ENCODE measurements at regions not wholly inside any gene's neighbourhood (a gene's known extent, or its start where the extent isn't known, plus 50 kb on each side); places are given as distances from the start of the nearest gene placed in this dataset.
"Not testable (repeated sequence)": the region's sequence is repeated elsewhere in the genome, so short reads cannot be mapped to it uniquely, and the experiment has no call there.

DNA sequence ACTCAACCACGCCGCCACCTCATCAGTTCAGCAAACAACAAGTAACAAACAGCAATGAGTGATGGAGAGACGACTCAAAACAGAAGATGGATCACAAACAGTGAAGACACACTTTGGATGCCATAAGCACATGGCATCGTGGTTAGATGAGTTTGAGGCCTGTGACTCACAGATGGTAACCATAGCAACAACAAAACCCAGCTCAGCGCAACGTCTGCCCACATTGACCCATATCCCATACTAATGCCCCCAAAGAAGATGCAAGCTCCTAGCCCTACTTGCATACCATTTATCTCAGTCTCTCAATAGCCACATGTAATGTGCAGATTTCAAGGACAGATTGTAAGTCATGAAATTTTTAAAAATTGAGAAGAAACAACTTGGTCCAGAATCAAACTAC, 1322.3 kb upstream of the TMEM132C start:
- no peak for DNase-seq (ENCODE audit: low read depth, low spot score)
- H3K4me3 ChIP-seq (ENCODE audit: low read depth, low read length) = no peak overlapping the region
- TF ChIP-seq, protein P1, sequence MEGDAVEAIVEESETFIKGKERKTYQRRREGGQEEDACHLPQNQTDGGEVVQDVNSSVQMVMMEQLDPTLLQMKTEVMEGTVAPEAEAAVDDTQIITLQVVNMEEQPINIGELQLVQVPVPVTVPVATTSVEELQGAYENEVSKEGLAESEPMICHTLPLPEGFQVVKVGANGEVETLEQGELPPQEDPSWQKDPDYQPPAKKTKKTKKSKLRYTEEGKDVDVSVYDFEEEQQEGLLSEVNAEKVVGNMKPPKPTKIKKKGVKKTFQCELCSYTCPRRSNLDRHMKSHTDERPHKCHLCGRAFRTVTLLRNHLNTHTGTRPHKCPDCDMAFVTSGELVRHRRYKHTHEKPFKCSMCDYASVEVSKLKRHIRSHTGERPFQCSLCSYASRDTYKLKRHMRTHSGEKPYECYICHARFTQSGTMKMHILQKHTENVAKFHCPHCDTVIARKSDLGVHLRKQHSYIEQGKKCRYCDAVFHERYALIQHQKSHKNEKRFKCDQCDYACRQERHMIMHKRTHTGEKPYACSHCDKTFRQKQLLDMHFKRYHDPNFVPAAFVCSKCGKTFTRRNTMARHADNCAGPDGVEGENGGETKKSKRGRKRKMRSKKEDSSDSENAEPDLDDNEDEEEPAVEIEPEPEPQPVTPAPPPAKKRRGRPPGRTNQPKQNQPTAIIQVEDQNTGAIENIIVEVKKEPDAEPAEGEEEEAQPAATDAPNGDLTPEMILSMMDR (IDR thresholded peaks at IDR 0.05; ENCODE audit: insufficient read depth, low read length, missing control alignments) = no peak
- POLR2A ChIA-PET = no interaction called here
- CTCF ChIA-PET = no interaction called here

DNA sequence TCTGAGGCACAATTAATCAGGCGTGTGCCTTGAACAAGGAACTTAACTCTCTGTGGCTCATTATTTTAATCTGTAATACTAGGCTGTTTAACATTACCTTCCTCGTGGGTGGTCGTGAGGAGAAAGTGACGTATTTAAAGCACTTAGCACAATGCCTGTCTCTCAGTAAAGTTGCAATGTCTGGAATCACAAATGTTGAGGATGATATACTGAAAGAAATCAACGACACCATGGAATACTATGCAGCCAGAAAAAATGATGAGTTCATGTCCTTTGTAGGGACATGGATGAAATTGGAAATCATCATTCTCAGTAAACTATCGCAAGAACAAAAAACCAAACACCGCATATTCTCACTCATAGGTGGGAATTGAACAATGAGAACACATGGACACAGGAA, 1320.0 kb upstream of the TMEM132C start:
- CTCF ChIA-PET; DNase-seq (ENCODE audit: low read depth, low spot score); POLR2A ChIA-PET; H3K4me3 ChIP-seq (ENCODE audit: low read depth, low read length): not testable (repeated sequence)

DNA sequence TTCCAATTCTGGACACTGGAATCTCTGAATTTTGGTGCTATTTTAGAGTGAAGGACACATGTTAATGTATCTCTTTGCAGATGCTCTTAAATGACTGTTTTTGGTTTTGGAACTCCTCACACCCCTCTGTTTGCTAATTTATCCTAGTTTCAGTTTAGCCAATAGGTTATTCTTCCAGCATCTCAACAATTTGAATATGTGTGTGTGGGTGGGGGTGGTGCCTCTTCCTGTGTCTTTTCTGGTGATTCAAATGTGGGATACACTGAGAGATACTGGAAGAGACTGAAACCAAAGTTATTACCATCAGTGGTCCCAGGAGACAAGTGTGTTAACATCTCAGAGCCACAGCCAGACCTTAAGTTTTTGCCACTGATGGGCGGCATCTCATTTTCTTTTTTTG, 1317.4 kb upstream of the TMEM132C start:
- ChIA-PET CTCF (no interaction called here), POLR2A (no interaction called here)
- DNase-seq (ENCODE audit: low read depth, low spot score) = no peak

DNA sequence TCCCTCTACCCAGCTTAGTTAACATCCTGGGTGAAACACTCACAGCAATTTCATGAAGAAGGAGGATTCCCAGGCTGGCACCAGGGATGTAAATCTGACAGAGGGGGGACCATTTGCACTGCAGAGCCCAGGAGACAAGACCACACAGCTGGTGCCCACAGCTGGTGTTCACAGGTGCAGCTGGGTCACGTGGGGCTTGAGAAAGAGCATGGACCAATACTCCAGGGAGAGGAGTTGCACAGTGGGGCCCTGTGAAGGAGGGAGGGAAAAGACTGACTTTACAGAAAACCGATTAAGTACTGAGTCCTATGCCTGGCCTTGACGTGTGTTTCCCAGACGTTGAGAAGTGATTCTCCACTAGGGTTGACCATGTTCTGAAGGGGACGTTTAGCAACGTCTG, 1316.7 kb upstream of the TMEM132C start:
- H3K4me3 ChIP-seq (ENCODE audit: low read depth, low read length) = no peak overlapping the region
- CTCF ChIA-PET = no interaction called here
- no peak for DNase-seq (ENCODE audit: low read depth, low spot score)
- TF ChIP-seq, protein P1 (IDR thresholded peaks at IDR 0.05; ENCODE audit: insufficient read depth, low read length, missing control alignments) = no peak
- POLR2A ChIA-PET = no interaction called here

More for the DNA sequence above, 1317.4 kb upstream of the TMEM132C start:
- TF ChIP-seq, protein P1 (IDR thresholded peaks at IDR 0.05; ENCODE audit: insufficient read depth, low read length, missing control alignments) = no peak
- H3K4me3 ChIP-seq (ENCODE audit: low read depth, low read length) = no peak overlapping the region

DNA sequence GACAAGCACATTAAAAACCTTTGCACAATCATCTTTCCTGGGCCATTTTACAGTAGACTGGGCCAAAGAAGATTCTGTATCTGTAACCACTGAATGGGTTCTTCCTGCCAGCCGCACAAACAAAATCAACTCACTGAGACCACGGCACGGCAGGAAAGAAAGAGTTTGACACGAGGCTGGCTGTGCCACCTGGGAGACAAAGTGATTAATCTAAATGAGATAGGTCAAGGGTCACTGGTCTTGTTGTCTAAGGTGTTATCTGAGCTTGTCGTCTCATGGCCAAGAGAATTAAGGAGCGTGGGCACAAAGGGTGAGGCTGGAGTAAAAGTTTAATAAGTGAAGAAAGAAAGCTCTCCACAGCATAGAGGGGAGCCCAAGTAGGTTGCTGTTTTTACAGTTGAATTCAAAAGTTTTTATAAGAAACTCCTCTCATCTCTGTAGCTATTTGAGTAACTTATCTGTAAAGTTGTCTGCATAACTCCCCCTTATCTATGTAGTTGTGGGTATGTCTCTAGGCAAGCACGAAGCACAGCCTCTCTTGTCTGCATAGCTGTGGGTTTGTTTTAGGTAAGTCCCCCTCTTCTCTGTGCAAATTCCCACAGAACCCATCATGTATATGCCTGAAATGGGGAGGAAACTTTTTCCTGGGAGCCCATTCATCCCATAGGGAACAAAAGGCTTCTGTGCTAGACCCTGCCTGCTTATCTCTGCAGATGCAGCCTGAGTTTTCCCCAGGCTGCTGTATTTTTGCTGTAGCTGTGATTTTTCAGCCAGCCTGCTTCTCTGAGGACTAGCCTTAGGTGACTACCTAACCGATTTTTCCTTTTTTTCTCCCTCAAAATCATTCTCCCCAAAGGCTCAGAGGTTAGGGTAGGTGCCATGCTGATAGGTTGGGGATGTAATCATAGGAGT, 1314.6 kb upstream of the TMEM132C start:
- DNase-seq (ENCODE audit: low read depth, low spot score) = no peak
- TF ChIP-seq, protein P1 (IDR thresholded peaks at IDR 0.05; ENCODE audit: insufficient read depth, low read length, missing control alignments) = no peak
- ChIA-PET CTCF (no interaction called here), POLR2A (no interaction called here)
- no peak overlapping the region for H3K4me3 ChIP-seq (ENCODE audit: low read depth, low read length)

DNA sequence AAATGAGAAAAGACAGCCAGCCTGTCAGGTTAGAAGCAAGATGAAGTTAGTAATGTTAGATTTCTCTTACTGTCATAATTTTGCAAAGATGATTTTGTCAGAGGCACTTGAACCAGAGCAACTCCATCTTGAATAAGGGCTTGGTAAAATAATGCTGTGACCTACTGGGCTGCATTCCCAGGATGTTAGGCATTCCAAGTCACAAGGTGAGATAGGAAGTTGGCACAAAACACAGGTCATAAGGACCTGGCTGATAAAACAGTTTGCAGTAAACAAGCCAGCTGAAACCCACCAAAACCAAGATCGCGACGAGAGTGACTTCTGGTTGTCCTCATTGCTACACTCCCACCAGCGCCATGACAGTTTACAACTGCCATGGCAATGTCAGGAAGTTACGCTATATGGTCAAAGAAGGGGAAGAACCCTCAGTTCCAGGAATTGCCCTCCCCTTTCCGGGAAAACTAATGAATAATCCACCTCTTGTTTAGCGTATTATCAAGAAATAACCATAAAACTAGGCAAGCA, 1313.5 kb upstream of the TMEM132C start:
- ChIA-PET CTCF (no interaction called here), POLR2A (no interaction called here)
- DNase-seq (ENCODE audit: low read depth, low spot score) = no peak
- no peak overlapping the region for H3K4me3 ChIP-seq (ENCODE audit: low read depth, low read length)
- TF ChIP-seq, protein P1 (IDR thresholded peaks at IDR 0.05; ENCODE audit: insufficient read depth, low read length, missing control alignments) = no peak

DNA sequence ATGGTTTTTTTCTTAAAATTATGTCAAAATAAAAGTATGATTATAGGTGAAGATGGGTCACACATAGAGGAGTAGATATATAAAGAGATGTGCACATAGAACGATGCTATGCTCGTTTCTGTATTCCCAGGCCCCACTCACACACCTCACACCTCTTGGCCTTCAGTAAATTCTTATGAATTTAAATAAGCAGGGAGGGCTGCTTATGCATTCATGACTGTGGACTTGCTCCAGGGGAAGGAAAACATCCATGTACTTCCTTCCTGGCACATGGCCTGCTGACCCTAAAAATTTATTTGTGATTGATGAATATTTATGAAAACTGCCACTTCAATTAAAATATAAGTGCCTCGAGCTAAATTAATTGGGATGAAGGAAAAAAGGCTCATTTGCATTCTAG, 1306.7 kb upstream of the TMEM132C start:
- TF ChIP-seq, protein P1 (IDR thresholded peaks at IDR 0.05; ENCODE audit: insufficient read depth, low read length, missing control alignments) = no peak
- no peak overlapping the region for H3K4me3 ChIP-seq (ENCODE audit: low read depth, low read length)
- DNase-seq (ENCODE audit: low read depth, low spot score) = no peak
- POLR2A ChIA-PET = no interaction called here
- CTCF ChIA-PET = no interaction called here
